Activated CD4-positive, alpha-beta memory T cell treated with anti-CD3 and anti-CD28 coated beads, Interleukin-2, amount 10 ng/mL, durations not matched to agents 7 days and 5 days (primary cell): ENCODE measurements at regions not wholly inside any gene's neighbourhood (a gene's known extent, or its start where the extent isn't known, plus 50 kb on each side); places are given as distances from the start of the nearest gene placed in this dataset.
"Not testable (repeated sequence)": the region's sequence is repeated elsewhere in the genome, so short reads cannot be mapped to it uniquely, and the experiment has no call there.

Experiments used
- CTCF ChIA-PET: fragments of 350-600 bp; sonication (Branson Sonifier 250); formaldehyde crosslinking; loops from one replicate; lab custom pipeline; 2021; ENCODE audit warnings: antibody characterized with exemption, inconsistent platforms; lab: Charles Lee
- POLR2A ChIA-PET: fragments of 350-600 bp; sonication (Branson Sonifier 250); formaldehyde crosslinking; loops from one replicate; lab custom pipeline; 2021; ENCODE audit warnings: antibody characterized with exemption; lab: Charles Lee
- DNase-seq: peaks from one replicate; pipeline ENCODE4 v3.0.0-alpha.2; 2020
- H3K27ac Mint-ChIP-seq: one replicate; pipeline ENCODE4 v1.8.0; 2021; ENCODE audit warnings: mild to moderate bottlenecking, mixed read lengths
- H3K27me3 Mint-ChIP-seq: one replicate; pipeline ENCODE4 v1.8.0; 2021; ENCODE audit warnings: mixed read lengths
- H3K36me3 Mint-ChIP-seq: one replicate; pipeline ENCODE4 v1.8.0; 2021; ENCODE audit warnings: low read depth, mixed read lengths
- H3K4me1 Mint-ChIP-seq: one replicate; pipeline ENCODE4 v1.8.0; 2021; ENCODE audit warnings: mixed read lengths
- H3K4me3 Mint-ChIP-seq: one replicate; pipeline ENCODE4 v1.8.0; 2021; ENCODE audit warnings: mild to moderate bottlenecking, mixed read lengths
- H3K9me3 Mint-ChIP-seq: one replicate; pipeline ENCODE4 v1.8.0; 2021; ENCODE audit warnings: mixed read lengths

- no peak for DNase-seq
- H3K9me3 Mint-ChIP-seq, result peaks cover 13% of the 10 kb centered on the region
- H3K36me3 Mint-ChIP-seq, result no peaks in the 10 kb centered on the region
- no peak overlapping the region for H3K4me3 Mint-ChIP-seq
- POLR2A ChIA-PET, result no interaction called here
- no peaks in the 10 kb centered on the region for H3K27me3 Mint-ChIP-seq
- no peaks in the 10 kb centered on the region for H3K4me1 Mint-ChIP-seq
- CTCF ChIA-PET, result no interaction called here
- H3K27ac Mint-ChIP-seq, result no peak overlapping the region
Observed at GRCh38 chr9:106127776-106128175, 433.4 kb downstream of the TMEM38B start.

- H3K9me3 Mint-ChIP-seq, result peaks cover 13% of the 10 kb centered on the region
- H3K27me3 Mint-ChIP-seq, result no peaks in the 10 kb centered on the region
- ChIA-PET POLR2A (no interaction called here), CTCF (interaction anchor here (0.6 kb wide), 1 partner anchor 61 kb away, joined by 4 read pairs; no protein-coding TSS in a partner anchor)
- H3K36me3 Mint-ChIP-seq, result no peaks in the 10 kb centered on the region
- H3K4me1 Mint-ChIP-seq, result no peaks in the 10 kb centered on the region
- no peak overlapping the region for H3K4me3 Mint-ChIP-seq
- DNase-seq, result no peak
- no peak overlapping the region for H3K27ac Mint-ChIP-seq
Observed at GRCh38 chr9:106130374-106130773, 436.0 kb downstream of the TMEM38B start.

- H3K27ac Mint-ChIP-seq, result no peak overlapping the region
- H3K4me3 Mint-ChIP-seq, result no peak overlapping the region
- H3K4me1 Mint-ChIP-seq, result no peaks in the 10 kb centered on the region
- no peak for DNase-seq
- no peaks in the 10 kb centered on the region for H3K36me3 Mint-ChIP-seq
- no peaks in the 10 kb centered on the region for H3K27me3 Mint-ChIP-seq
- ChIA-PET CTCF (no interaction called here), POLR2A (no interaction called here)
- H3K9me3 Mint-ChIP-seq, result peaks cover 2% of the 10 kb centered on the region
Observed at GRCh38 chr9:106143781-106144180, 449.4 kb downstream of the TMEM38B start.

- Mint-ChIP-seq H3K27ac (no peak overlapping the region), H3K36me3 (no peaks in the 10 kb centered on the region), H3K4me3 (no peak overlapping the region), H3K4me1 (no peaks in the 10 kb centered on the region), H3K27me3 (no peaks in the 10 kb centered on the region), H3K9me3 (peaks cover 2% of the 10 kb centered on the region)
- CTCF ChIA-PET, result no interaction called here
- POLR2A ChIA-PET, result no interaction called here
- no peak for DNase-seq
Observed at GRCh38 chr9:106146066-106146840, 451.9 kb downstream of the TMEM38B start.

- Mint-ChIP-seq H3K36me3 (no peaks in the 10 kb centered on the region), H3K4me1 (no peaks in the 10 kb centered on the region), H3K4me3 (no peak overlapping the region), H3K9me3 (peaks cover 7% of the 10 kb centered on the region), H3K27ac (no peak overlapping the region), H3K27me3 (no peaks in the 10 kb centered on the region)
- CTCF ChIA-PET, result no interaction called here
- DNase-seq, result no peak
- POLR2A ChIA-PET, result no interaction called here
Observed at GRCh38 chr9:106146886-106147285, 452.5 kb downstream of the TMEM38B start.

GRCh38 chr9:106149956-106150355 is 455.6 kb downstream of the TMEM38B start:
- Mint-ChIP-seq H3K9me3 (peaks cover 14% of the 10 kb centered on the region), H3K27ac (no peak overlapping the region), H3K36me3 (no peaks in the 10 kb centered on the region), H3K4me3 (no peak overlapping the region), H3K27me3 (no peaks in the 10 kb centered on the region), H3K4me1 (no peaks in the 10 kb centered on the region)
- ChIA-PET POLR2A (no interaction called here), CTCF (no interaction called here)
- no peak for DNase-seq

- no peak for DNase-seq
- Mint-ChIP-seq H3K27ac (no peak overlapping the region), H3K4me3 (no peak overlapping the region), H3K4me1 (no peaks in the 10 kb centered on the region), H3K27me3 (no peaks in the 10 kb centered on the region), H3K9me3 (peaks cover 28% of the 10 kb centered on the region), H3K36me3 (no peaks in the 10 kb centered on the region)
- POLR2A ChIA-PET, result no interaction called here
- CTCF ChIA-PET, result no interaction called here
Observed at GRCh38 chr9:106156465-106156864, 462.1 kb downstream of the TMEM38B start.

GRCh38 chr9:106172265-106172664 is 477.9 kb downstream of the TMEM38B start:
- Mint-ChIP-seq H3K9me3 (peaks cover 3% of the 10 kb centered on the region), H3K4me3 (no peak overlapping the region), H3K27ac (no peak overlapping the region), H3K27me3 (no peaks in the 10 kb centered on the region), H3K36me3 (no peaks in the 10 kb centered on the region), H3K4me1 (no peaks in the 10 kb centered on the region)
- ChIA-PET POLR2A (no interaction called here), CTCF (no interaction called here)
- DNase-seq, result no peak

GRCh38 chr9:106174346-106174745 is 480.0 kb downstream of the TMEM38B start:
- no peak overlapping the region for H3K4me3 Mint-ChIP-seq
- peaks cover 5% of the 10 kb centered on the region for H3K9me3 Mint-ChIP-seq
- H3K27me3 Mint-ChIP-seq, result no peaks in the 10 kb centered on the region
- no peak overlapping the region for H3K27ac Mint-ChIP-seq
- POLR2A ChIA-PET, result no interaction called here
- CTCF ChIA-PET, result no interaction called here
- no peaks in the 10 kb centered on the region for H3K36me3 Mint-ChIP-seq
- DNase-seq, result no peak
- no peaks in the 10 kb centered on the region for H3K4me1 Mint-ChIP-seq

- ChIA-PET CTCF (no interaction called here), POLR2A (no interaction called here)
- Mint-ChIP-seq H3K4me1 (no peaks in the 10 kb centered on the region), H3K36me3 (no peaks in the 10 kb centered on the region), H3K4me3 (no peak overlapping the region), H3K9me3 (peaks cover 6% of the 10 kb centered on the region), H3K27me3 (no peaks in the 10 kb centered on the region), H3K27ac (no peak overlapping the region)
- no peak for DNase-seq
Observed at GRCh38 chr9:106177216-106177615, 482.9 kb downstream of the TMEM38B start.

GRCh38 chr9:106179191-106179590 is 484.9 kb downstream of the TMEM38B start:
- Mint-ChIP-seq H3K36me3 (no peaks in the 10 kb centered on the region), H3K4me1 (no peaks in the 10 kb centered on the region), H3K27ac (no peak overlapping the region), H3K27me3 (no peaks in the 10 kb centered on the region), H3K9me3 (peaks cover 6% of the 10 kb centered on the region), H3K4me3 (no peak overlapping the region)
- ChIA-PET CTCF (no interaction called here), POLR2A (no interaction called here)
- no peak for DNase-seq

- H3K4me3 Mint-ChIP-seq, H3K4me1 Mint-ChIP-seq, CTCF ChIA-PET, H3K27ac Mint-ChIP-seq, DNase-seq, H3K36me3 Mint-ChIP-seq, H3K27me3 Mint-ChIP-seq, POLR2A ChIA-PET: not testable (repeated sequence)
- peaks cover 25% of the 10 kb centered on the region for H3K9me3 Mint-ChIP-seq
Observed at GRCh38 chr9:106203815-106204516, 509.6 kb downstream of the TMEM38B start.

GRCh38 chr9:106207298-106207697 is 513.0 kb downstream of the TMEM38B start:
- Mint-ChIP-seq H3K4me1 (no peaks in the 10 kb centered on the region), H3K4me3 (no peak overlapping the region), H3K36me3 (no peaks in the 10 kb centered on the region), H3K9me3 (peaks cover 15% of the 10 kb centered on the region), H3K27ac (no peak overlapping the region), H3K27me3 (no peaks in the 10 kb centered on the region)
- ChIA-PET POLR2A (no interaction called here), CTCF (no interaction called here)
- no peak for DNase-seq

GRCh38 chr9:106218427-106218826 is 524.1 kb downstream of the TMEM38B start:
- no peaks in the 10 kb centered on the region for H3K27me3 Mint-ChIP-seq
- POLR2A ChIA-PET, result no interaction called here
- H3K36me3 Mint-ChIP-seq, result no peaks in the 10 kb centered on the region
- H3K27ac Mint-ChIP-seq, result no peak overlapping the region
- CTCF ChIA-PET, result no interaction called here
- H3K4me1 Mint-ChIP-seq, result no peaks in the 10 kb centered on the region
- H3K9me3 Mint-ChIP-seq, result peaks cover 8% of the 10 kb centered on the region
- no peak for DNase-seq
- no peak overlapping the region for H3K4me3 Mint-ChIP-seq
